Breast epithelium (tissue), 3 donors: ENCODE measurements at regions not wholly inside any gene's neighbourhood (a gene's known extent, or its start where the extent isn't known, plus 50 kb on each side); places are given as distances from the start of the nearest gene placed in this dataset.

Experiments used
- CTCF ChIP-seq, 3 donors: fragments of 450-650 bp; IDR thresholded peaks; one replicate each; pipeline ENCODE4 v1.5.1; 2016 to 2017; ENCODE audit warnings: antibody characterized with exemption in 3 of 3, mild to moderate bottlenecking in 3 of 3, moderate library complexity in 3 of 3
- POLR2A ChIP-seq: fragments of 450-650 bp; IDR thresholded peaks from one replicate; pipeline ENCODE4 v1.6.1; 2016; ENCODE audit warnings: antibody characterized with exemption, mild to moderate bottlenecking, moderate library complexity
- POLR2AphosphoS5 ChIP-seq, 3 donors: sonication (generic); formaldehyde crosslinking; IDR thresholded peaks; one replicate each; pipeline ENCODE4 v1.6.1; 2017; ENCODE audit warnings: antibody characterized with exemption in 3 of 3

GRCh38 chr4:79017481-79017880, 78.2 kb upstream of the PAQR3 start:
- no peak for TF ChIP-seq CTCF (IDR thresholded peaks at IDR 0.05)
- TF ChIP-seq POLR2A: no peak
- TF ChIP-seq POLR2AphosphoS5 (IDR thresholded peaks at IDR 0.05): no peak
